ENCODE measurements at regions not wholly inside any gene's neighbourhood (a gene's known extent, or its start where the extent isn't known, plus 50 kb on each side); places are given as distances from the start of the nearest gene placed in this dataset.
A peak's percentile ranks its signal among the peaks of the same experiment; 100 is the strongest.

- Histone ChIP-seq H3K9me3 (no peaks in the 10 kb centered on the region), H3K36me3 (no peaks in the 10 kb centered on the region), H3K27ac (no peak overlapping the region), H3K27me3 (no peaks in the 10 kb centered on the region), H3K4me1 (no peaks in the 10 kb centered on the region), H3K4me3 (replicated peaks in 1 of 3) (no peak overlapping the region)
- intact Hi-C loops (cut with DNase I): no loop called here
- 67 to 75% methylated on average over 7 of the region's 7 CpGs for WGBS, 2 donors
- DNase-seq: peak in 1 of 2 donors; percentile 4
- TF ChIP-seq CTCF (IDR thresholded peaks at IDR 0.05) (no peak), POLR2A (IDR thresholded peaks at IDR 0.05) (no peak)
Measured at GRCh38 chr2:118738524-118739308, 108.7 kb downstream of the EN1 start.

- DNase-seq: no peak
- no peak for TF ChIP-seq POLR2A (IDR thresholded peaks at IDR 0.05)
- no peak for TF ChIP-seq CTCF (IDR thresholded peaks at IDR 0.05)
- intact Hi-C loops (cut with DNase I): no loop called here
- Histone ChIP-seq H3K36me3 (no peaks in the 10 kb centered on the region), H3K9me3 (no peaks in the 10 kb centered on the region), H3K4me3 (replicated peaks in 1 of 3) (no peak overlapping the region), H3K27ac (no peak overlapping the region), H3K4me1 (no peaks in the 10 kb centered on the region), H3K27me3 (no peaks in the 10 kb centered on the region)
- 83 to 94% methylated on average over 3 of the region's 3 CpGs for WGBS, 2 donors
Measured at GRCh38 chr2:118738106-118738505, 109.3 kb downstream of the EN1 start.

- H3K36me3 ChIP-seq: no peaks in the 10 kb centered on the region
- H3K4me3 ChIP-seq (replicated peaks in 1 of 3): no peak overlapping the region
- H3K27ac ChIP-seq: no peak overlapping the region
- no peak for DNase-seq
- intact Hi-C loops (cut with DNase I): no loop called here
- H3K4me1 ChIP-seq: no peaks in the 10 kb centered on the region
- H3K27me3 ChIP-seq: no peaks in the 10 kb centered on the region
- 81% methylated on average over 5 of the region's 5 CpGs for WGBS, 2 donors
- H3K9me3 ChIP-seq: no peaks in the 10 kb centered on the region
- no peak for TF ChIP-seq CTCF (IDR thresholded peaks at IDR 0.05)
- TF ChIP-seq POLR2A (IDR thresholded peaks at IDR 0.05): no peak
Measured at GRCh38 chr2:118737684-118738083, 109.8 kb downstream of the EN1 start.

GRCh38 chr2:118732432-118732831 lies 115.0 kb downstream of the EN1 start:
- Histone ChIP-seq H3K4me1 (no peaks in the 10 kb centered on the region), H3K36me3 (no peaks in the 10 kb centered on the region), H3K9me3 (no peaks in the 10 kb centered on the region), H3K4me3 (replicated peaks in 1 of 3) (no peak overlapping the region), H3K27me3 (no peaks in the 10 kb centered on the region), H3K27ac (no peak overlapping the region)
- intact Hi-C loops (cut with DNase I): no loop called here
- 84 to 87% methylated on average over 3 of the region's 3 CpGs for WGBS, 2 donors
- no peak for DNase-seq
- no peak for TF ChIP-seq POLR2A (IDR thresholded peaks at IDR 0.05)
- TF ChIP-seq CTCF (IDR thresholded peaks at IDR 0.05): no peak

- Histone ChIP-seq H3K9me3 (no peaks in the 10 kb centered on the region), H3K4me3 (replicated peaks in 1 of 3) (no peak overlapping the region), H3K27me3 (no peaks in the 10 kb centered on the region), H3K36me3 (no peaks in the 10 kb centered on the region), H3K27ac (no peak overlapping the region), H3K4me1 (no peaks in the 10 kb centered on the region)
- no peak for DNase-seq
- WGBS, 2 donors: 54 to 74% methylated on average over 1 of the region's 1 CpG
- TF ChIP-seq POLR2A (IDR thresholded peaks at IDR 0.05) (no peak), CTCF (IDR thresholded peaks at IDR 0.05) (no peak)
- intact Hi-C loops (cut with DNase I): no loop called here
Measured at GRCh38 chr2:118731413-118731812, 116.0 kb downstream of the EN1 start.

Measured in thyroid gland (tissue), 4 donors.